Activated naive CD8-positive, alpha-beta T cell treated with anti-CD3 and anti-CD28 coated beads, Interleukin-2, amount 50 U/mL, for 24 hours (primary cell): ENCODE measurements at regions not wholly inside any gene's neighbourhood (a gene's known extent, or its start where the extent isn't known, plus 50 kb on each side); places are given as distances from the start of the nearest gene placed in this dataset.
A peak's percentile ranks its signal among the peaks of the same experiment; 100 is the strongest.

Source experiments
- ATAC-seq: fragments of 150-1000 bp; cut with Tn5 transposase; one replicate; pipeline ENCODE4 v1.10.0; 2021
- DNase-seq: peaks from one replicate; pipeline ENCODE4 v3.0.0; 2021
- H3K27ac Mint-ChIP-seq: one replicate; pipeline ENCODE4 v1.8.0; 2021; ENCODE audit warnings: mild to moderate bottlenecking, mixed read lengths
- H3K27me3 Mint-ChIP-seq: one replicate; pipeline ENCODE4 v1.8.0; 2021; ENCODE audit warnings: mixed read lengths
- H3K36me3 Mint-ChIP-seq: one replicate; pipeline ENCODE4 v1.8.0; 2021; ENCODE audit warnings: low read depth, mixed read lengths
- H3K4me1 Mint-ChIP-seq: one replicate; pipeline ENCODE4 v1.8.0; 2021; ENCODE audit warnings: mixed read lengths
- H3K4me3 Mint-ChIP-seq: one replicate; pipeline ENCODE4 v1.8.0; 2021; ENCODE audit warnings: mild to moderate bottlenecking, moderate library complexity, mixed read lengths
- H3K9me3 Mint-ChIP-seq: one replicate; pipeline ENCODE4 v1.8.0; 2021; ENCODE audit warnings: mixed read lengths

DNA sequence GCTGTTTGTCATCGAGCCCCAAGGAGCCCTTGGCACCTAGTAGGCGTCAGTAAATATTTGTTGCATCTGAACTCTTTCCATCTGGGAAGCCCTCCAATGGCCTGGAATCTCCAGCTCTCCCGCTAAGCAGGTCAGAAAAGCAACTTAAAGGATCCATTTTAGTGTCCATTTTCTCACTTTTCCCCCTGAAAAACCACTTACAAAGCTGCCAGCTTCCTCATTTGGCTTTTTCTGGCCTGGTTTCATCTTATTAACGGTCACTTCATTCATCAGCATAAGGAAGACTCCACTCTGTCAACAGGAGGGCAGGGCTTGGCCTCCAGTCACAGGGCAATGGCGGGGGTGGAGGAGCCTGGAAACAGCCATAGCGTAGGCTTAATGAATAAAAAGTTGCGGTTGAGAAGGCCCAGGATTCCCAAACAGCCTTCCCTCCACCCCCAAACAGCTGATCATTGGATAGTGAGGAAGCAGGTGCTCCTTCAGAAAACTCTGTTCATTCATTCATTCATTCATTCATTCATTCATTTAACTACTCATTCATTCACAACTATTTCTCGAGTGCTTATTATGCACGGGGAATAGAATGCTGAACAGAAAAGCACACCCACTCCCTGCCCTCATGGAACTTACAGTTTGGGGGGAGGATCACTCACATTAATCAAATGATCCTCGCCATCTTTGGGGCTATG is 104.5 kb upstream of the RCN1 start:
- Mint-ChIP-seq H3K27ac (no peak overlapping the region), H3K4me3 (no peak overlapping the region), H3K27me3 (peaks cover 40% of the 10 kb centered on the region), H3K36me3 (no peaks in the 10 kb centered on the region), H3K9me3 (no peaks in the 10 kb centered on the region), H3K4me1 (no peaks in the 10 kb centered on the region)
- no peak for DNase-seq
- no peak for ATAC-seq

DNA sequence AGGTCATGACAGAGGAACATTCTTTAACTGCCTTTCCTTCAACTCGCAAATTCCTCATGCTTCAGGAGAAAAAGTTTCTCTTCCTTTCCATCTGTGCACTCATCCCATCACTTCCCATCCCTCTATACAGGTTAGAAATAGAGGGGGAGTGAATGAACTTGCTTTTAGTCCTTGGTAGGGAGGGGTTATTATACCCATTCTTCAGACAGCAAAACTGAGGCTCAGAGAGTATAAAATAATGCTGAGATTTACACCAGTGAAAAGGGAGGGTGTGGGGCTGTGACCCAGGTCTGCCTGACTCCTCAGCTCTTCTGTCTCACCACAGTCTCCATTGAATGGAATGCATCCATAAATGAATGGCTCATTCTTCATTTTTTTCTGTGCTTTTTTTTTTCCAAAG is 109.4 kb upstream of the RCN1 start:
- no peak for ATAC-seq
- Mint-ChIP-seq H3K4me1 (no peaks in the 10 kb centered on the region), H3K36me3 (no peaks in the 10 kb centered on the region), H3K9me3 (peaks cover 3% of the 10 kb centered on the region), H3K27me3 (peaks cover 37% of the 10 kb centered on the region), H3K4me3 (no peak overlapping the region), H3K27ac (no peak overlapping the region)
- DNase-seq, result no peak

DNA sequence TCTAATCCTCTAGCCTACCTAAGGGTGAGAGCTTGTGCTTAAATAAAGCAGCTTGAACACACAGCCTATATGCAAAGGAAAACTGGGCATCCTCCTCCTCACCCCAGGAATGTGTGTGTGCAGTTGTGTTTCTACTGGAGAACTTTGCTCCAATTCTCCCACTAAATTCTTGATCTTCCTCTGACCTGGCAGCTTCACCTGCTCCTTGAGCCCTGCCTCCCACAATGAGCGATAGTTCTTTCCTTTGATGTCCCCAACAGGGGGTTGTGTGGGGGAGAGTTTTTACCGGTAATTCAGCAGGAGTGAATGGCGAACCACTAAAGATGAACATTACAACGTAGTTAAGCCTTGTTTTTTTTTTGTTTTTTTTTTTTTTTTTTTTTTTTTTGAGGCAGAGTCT is 113.5 kb upstream of the RCN1 start:
- Mint-ChIP-seq H3K27me3 (peaks cover 30% of the 10 kb centered on the region), H3K27ac (no peak overlapping the region), H3K4me3 (no peak overlapping the region), H3K4me1 (no peaks in the 10 kb centered on the region), H3K36me3 (no peaks in the 10 kb centered on the region), H3K9me3 (peaks cover 3% of the 10 kb centered on the region)
- no peak for ATAC-seq
- no peak for DNase-seq

DNA sequence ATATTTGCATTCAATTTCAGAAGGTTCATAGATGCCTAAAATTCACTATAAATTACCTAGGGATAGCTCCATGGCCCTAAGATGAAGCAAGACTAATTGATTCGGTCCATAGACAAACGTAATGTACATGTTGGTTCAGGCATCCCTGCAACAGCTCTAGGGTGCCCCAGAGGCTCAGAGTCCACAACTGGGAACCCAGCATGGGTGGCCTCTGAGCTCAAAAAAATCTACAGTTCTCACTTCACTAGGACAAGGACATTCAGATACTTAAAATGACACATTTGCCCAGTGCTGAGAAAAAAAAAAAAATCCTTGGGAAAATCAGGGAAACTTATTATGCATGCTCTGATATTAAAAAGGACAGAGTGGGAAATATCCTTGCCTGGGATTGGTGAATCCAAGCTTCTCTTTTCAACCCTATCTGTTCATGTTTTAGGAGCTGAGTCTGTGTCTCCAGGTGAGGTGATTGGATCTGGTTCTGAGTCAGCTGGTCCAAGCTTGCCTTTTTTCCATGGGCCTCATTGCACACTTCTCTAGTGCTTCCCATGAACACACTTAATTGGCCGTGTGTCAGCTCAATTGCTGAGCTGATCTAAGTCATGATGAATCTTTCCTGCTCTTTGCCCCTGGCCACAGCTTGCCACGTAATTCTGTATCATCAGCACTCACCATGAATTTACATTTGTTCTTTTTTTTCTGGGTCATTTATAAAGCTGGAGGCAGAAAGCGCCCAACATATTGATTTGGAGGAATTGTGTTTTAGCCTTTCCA is 116.3 kb upstream of the RCN1 start:
- Mint-ChIP-seq H3K36me3 (no peaks in the 10 kb centered on the region), H3K27ac (no peak overlapping the region), H3K9me3 (peaks cover under 1% of the 10 kb centered on the region), H3K4me3 (no peak overlapping the region), H3K27me3 (peaks cover 21% of the 10 kb centered on the region), H3K4me1 (no peaks in the 10 kb centered on the region)
- DNase-seq (no peak), ATAC-seq (no peak)

DNA sequence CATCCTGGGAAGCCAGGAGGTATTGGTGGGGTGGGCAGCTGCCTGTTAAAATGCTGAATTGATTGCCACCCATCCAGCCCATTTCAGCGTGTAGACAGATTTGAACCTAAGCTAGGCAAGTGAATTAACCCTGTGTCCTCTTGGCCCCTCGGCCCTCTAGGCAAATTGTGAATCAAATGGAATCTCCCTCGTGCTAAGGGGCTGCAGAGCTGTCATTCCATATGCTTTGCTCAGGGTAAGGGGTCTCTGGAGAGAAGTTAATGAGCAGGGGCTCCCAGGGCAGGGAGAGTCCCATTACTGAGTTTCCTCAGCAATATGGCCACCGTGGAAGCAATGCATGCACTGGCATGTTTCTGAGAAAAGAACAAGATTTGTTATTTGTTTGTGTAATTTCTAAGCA is 117.7 kb upstream of the RCN1 start:
- Mint-ChIP-seq H3K4me3 (no peak overlapping the region), H3K4me1 (no peaks in the 10 kb centered on the region), H3K27ac (no peak overlapping the region), H3K36me3 (no peaks in the 10 kb centered on the region), H3K27me3 (peaks cover 23% of the 10 kb centered on the region), H3K9me3 (no peaks in the 10 kb centered on the region)
- no peak for DNase-seq
- no peak for ATAC-seq

DNA sequence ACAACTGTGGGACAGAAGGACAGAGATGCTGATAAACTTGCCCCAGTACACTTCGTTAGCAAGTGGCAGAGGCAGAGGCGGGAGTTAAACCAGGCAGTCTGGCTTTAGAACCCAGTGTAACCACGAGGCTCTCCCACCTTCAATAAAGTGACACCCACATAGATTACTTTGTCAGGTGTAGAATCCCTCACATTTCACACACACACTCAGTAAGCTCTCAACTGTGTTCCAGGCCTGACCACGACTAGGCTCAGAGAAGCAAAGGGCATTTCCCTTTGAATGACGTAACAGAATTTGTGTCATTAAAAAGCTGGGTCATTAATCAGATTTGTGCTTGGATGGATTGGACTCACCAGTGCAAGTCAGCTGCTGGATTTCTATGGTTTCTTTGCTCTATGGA is 118.3 kb upstream of the RCN1 start:
- no peak overlapping the region for H3K27ac Mint-ChIP-seq
- no peak for ATAC-seq
- DNase-seq, result no peak
- H3K4me1 Mint-ChIP-seq, result no peaks in the 10 kb centered on the region
- H3K27me3 Mint-ChIP-seq, result peaks cover 20% of the 10 kb centered on the region
- no peak overlapping the region for H3K4me3 Mint-ChIP-seq
- H3K9me3 Mint-ChIP-seq, result no peaks in the 10 kb centered on the region
- no peaks in the 10 kb centered on the region for H3K36me3 Mint-ChIP-seq

DNA sequence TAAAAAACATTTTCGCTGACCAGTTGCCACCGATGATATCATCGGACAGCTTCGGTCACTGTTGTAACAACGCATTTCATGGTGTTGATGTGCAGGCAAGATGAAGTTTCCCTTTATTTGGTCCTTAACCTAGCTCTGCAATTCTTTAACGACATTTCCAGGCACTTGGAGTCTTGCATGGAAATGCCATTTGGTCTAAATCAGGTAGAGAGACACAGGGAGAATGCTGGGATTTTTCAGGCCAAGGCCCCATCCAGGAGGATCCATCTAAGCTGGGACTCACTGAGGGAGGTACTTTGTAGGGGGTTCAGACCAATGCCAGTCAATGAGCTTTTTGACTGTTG is 121.5 kb upstream of the RCN1 start:
- Mint-ChIP-seq H3K9me3 (no peaks in the 10 kb centered on the region), H3K27me3 (peaks cover 5% of the 10 kb centered on the region), H3K4me1 (no peaks in the 10 kb centered on the region), H3K36me3 (no peaks in the 10 kb centered on the region), H3K27ac (no peak overlapping the region), H3K4me3 (no peak overlapping the region)
- ATAC-seq (no peak), DNase-seq (no peak)

DNA sequence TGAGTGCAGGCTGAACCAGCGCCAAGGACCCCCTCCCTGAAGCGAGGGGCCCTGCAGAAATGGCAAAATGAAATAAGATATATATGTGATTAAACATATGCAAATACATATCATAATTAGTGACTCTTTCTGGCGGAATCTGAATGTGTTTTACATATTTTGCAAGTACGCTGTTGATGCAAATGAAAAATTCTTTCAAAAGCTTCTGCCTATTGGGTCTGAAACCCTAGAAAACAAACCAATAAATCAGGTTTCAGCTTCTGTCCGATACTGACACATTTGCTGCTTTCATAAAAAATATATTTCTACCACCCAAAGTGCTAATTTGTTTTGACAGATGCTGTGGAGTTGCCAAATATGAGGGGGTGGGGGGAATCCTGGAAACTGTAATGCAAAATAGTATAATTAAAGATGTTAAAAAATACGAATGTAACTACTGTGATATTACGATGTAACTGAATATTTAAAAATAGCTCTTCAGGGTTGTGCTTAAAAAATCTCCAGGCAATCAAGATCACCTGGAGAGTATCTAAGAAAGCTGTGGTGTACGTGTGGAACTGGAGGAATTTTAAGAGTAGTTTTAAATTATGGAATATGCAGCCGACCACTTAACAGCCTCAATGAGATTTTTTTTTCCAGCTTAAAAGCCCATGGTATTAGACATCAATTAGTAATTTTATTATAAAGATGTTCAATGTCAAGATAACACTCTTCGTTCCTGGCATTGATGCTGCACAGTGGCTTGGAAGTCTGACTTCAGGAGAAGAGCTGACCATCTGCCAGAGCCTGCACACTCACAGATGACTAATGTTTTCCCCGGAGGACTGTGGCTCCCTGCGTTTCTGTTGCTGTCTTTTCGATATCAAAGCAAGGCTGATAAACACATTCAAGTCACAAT is 122.2 kb upstream of the RCN1 start:
- no peaks in the 10 kb centered on the region for H3K9me3 Mint-ChIP-seq
- H3K27ac Mint-ChIP-seq, result no peak overlapping the region
- no peaks in the 10 kb centered on the region for H3K4me1 Mint-ChIP-seq
- peaks cover 3% of the 10 kb centered on the region for H3K27me3 Mint-ChIP-seq
- DNase-seq, result no peak
- H3K4me3 Mint-ChIP-seq, result no peak overlapping the region
- ATAC-seq, result no peak
- H3K36me3 Mint-ChIP-seq, result no peaks in the 10 kb centered on the region

DNA sequence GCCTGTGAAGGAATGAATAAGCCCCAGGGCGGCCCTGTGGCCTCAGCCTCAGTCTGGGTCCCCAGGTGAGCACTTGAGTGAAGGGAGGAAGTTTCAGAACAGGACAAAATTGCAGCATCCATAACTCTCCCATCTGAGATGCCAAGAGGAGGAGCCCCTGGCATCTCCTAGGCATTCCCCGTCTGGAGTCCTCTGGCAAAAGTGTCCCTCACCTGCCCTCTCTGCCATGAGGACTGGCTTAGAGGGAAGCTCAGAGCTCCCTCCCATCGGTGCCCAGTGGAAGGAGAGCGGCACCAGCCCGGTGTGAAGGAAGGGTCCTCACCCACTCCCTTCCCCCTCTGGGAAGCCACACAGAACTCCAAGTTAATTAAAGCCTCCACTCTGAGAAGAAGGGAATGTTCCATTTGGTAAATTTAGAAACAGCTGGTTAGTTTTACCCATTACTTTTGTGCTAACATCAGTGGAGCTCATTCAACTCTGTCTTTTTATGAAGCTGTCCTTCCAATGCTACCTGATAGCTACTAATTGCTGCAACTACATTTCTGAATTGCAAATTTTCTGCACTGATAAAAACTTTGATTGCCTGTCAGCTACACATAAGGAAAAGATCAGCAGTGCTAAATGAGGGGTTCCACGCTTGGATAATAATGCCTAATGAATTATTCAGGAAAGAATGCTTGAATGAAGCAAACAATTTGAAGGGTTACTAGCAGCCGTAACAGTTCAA is 123.3 kb upstream of the RCN1 start:
- Mint-ChIP-seq H3K4me3 (no peak overlapping the region), H3K9me3 (no peaks in the 10 kb centered on the region)

DNA sequence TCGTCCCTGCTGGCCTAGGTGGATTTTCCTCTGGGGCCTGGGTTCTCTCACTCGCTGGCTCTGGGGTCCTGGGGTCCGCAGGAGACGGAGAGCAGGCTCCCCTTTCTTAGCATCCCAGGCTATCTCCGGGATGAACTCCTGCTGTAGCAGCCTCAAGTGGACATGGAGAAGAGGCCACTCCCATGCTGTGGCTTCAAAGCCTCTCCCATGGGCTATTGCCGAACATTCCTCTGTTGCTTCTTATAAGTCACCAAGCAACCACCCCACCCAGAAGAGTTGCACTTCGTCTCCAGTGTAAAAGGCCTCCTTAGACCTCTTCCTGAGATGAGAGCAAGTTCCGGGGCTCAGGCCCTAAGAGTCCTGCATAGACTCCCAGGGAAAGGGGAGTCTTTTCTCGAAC is 124.0 kb upstream of the RCN1 start:
- Mint-ChIP-seq H3K27ac (no peak overlapping the region), H3K4me3 (no peak overlapping the region), H3K36me3 (no peaks in the 10 kb centered on the region), H3K27me3 (peaks cover 2% of the 10 kb centered on the region), H3K4me1 (no peaks in the 10 kb centered on the region), H3K9me3 (no peaks in the 10 kb centered on the region)
- ATAC-seq (no peak), DNase-seq (no peak)

More for the DNA sequence above, 123.3 kb upstream of the RCN1 start:
- DNase-seq (no peak), ATAC-seq (no peak)
- peaks cover 2% of the 10 kb centered on the region for H3K27me3 Mint-ChIP-seq
- no peaks in the 10 kb centered on the region for H3K4me1 Mint-ChIP-seq
- no peaks in the 10 kb centered on the region for H3K36me3 Mint-ChIP-seq
- H3K27ac Mint-ChIP-seq, result no peak overlapping the region

DNA sequence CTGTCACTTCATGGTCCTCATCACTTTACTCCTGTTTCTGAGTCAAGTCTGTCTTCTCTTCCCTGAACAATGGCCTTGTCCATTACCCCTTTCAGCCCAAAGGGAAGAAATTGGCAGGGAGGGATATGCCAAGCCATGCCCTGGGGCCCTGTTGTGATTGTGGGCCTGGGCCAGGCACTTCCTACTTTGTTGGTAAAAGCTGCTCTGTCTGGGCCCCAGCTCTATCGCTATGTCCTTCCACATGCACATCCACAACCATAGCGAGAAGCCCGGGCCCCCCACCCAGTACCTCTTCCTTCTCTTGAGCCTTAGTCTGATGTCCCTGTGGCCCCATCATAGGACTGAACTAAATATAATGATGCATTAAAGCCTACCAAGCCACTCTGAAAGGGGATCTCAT is 126.7 kb upstream of the RCN1 start:
- H3K9me3 Mint-ChIP-seq, result no peaks in the 10 kb centered on the region
- H3K4me3 Mint-ChIP-seq, result no peak overlapping the region

DNA sequence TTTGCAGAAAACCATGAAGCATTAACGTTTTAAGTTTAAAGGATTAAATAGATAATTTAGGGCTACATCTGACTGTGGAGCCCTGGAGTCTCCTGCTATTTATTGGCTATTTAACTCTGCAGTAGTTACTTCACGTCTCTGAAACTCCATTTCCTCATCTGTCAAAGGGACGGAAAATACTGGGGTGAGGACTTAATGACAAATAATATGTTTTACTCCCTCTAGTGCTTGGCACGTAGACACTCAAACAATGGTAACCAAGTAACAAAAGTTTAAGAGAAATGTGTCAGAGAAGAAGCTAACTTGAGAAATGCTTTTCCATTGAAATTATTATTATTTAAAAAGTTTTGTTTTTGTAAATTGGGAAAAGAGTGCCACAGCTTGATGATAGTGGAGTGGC is 130.7 kb upstream of the RCN1 start:
- no peaks in the 10 kb centered on the region for H3K4me1 Mint-ChIP-seq
- H3K9me3 Mint-ChIP-seq, result no peaks in the 10 kb centered on the region
- H3K27me3 Mint-ChIP-seq, result no peaks in the 10 kb centered on the region
- no peak overlapping the region for H3K27ac Mint-ChIP-seq
- no peak for ATAC-seq
- H3K4me3 Mint-ChIP-seq, result no peak overlapping the region
- DNase-seq, result no peak
- H3K36me3 Mint-ChIP-seq, result no peaks in the 10 kb centered on the region

More for the DNA sequence above, 126.7 kb upstream of the RCN1 start:
- ATAC-seq (no peak), DNase-seq (no peak)
- H3K36me3 Mint-ChIP-seq, result no peaks in the 10 kb centered on the region
- H3K27me3 Mint-ChIP-seq, result no peaks in the 10 kb centered on the region
- no peaks in the 10 kb centered on the region for H3K4me1 Mint-ChIP-seq
- no peak overlapping the region for H3K27ac Mint-ChIP-seq

DNA sequence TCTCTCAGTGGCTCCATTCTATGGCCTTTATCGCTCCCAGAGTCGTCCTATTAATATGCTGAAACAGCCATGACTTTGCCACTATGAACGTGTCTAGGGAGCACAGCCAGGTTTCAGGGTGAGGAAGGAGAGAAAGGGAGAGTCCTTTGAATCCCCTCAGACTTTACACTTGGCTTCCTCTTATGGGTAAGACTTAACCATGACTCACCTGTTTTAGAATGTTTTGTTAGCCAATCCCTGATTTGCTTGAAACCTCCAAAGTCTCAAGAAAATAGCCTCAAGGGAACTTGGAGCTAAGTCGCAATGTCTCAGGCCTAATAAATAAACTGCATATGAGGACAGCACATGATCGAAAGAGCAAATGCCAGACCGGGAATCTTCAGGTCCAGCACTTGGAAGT is 131.2 kb upstream of the RCN1 start:
- no peak overlapping the region for H3K4me3 Mint-ChIP-seq
- no peaks in the 10 kb centered on the region for H3K27me3 Mint-ChIP-seq
- no peaks in the 10 kb centered on the region for H3K36me3 Mint-ChIP-seq
- H3K4me1 Mint-ChIP-seq, result no peaks in the 10 kb centered on the region
- DNase-seq (no peak), ATAC-seq (no peak)
- H3K9me3 Mint-ChIP-seq, result no peaks in the 10 kb centered on the region
- H3K27ac Mint-ChIP-seq, result no peak overlapping the region

DNA sequence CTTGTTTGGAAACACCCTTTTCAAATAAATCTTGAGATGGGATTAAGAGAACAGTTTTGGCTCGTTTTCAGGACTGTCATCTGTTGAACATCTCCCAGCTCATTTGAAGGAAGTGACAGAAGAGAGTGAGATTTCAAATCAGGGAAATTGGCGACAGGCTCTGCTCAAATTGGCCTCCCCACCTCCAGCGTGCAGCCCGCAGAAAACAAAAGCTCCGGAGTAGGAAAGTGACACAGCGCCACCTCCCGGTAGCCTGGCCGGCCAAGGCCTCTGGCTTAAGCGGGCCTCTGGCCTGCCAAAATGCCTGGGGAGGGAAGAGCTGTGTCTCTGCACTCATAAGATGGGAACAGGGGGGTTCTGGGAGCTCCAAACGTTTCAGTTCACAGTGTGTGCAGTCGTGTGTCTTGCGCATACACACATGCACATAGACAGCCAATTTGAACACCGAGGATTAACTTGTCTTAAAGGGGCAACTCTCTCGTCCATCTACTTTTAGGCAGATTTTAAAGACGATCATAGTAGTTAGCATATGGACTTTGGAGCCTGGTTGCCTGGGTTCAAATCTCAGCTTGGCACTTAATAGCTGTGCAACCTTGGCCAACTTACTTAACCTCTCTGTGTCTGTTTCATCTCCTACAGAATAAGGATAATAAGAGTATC is 132.7 kb upstream of the RCN1 start:
- Mint-ChIP-seq H3K27me3 (no peaks in the 10 kb centered on the region), H3K4me3 (no peak overlapping the region)

More for the DNA sequence above, 132.7 kb upstream of the RCN1 start:
- H3K27ac Mint-ChIP-seq, result no peak overlapping the region
- H3K4me1 Mint-ChIP-seq, result no peaks in the 10 kb centered on the region
- ATAC-seq, result peak; percentile 50
- no peaks in the 10 kb centered on the region for H3K9me3 Mint-ChIP-seq
- peak; percentile 76 for DNase-seq
- no peaks in the 10 kb centered on the region for H3K36me3 Mint-ChIP-seq
